C4-2B (cell line): ENCODE measurements at regions not wholly inside any gene's neighbourhood (a gene's known extent, or its start where the extent isn't known, plus 50 kb on each side); places are given as distances from the start of the nearest gene placed in this dataset.

Source experiments
- ZFX ChIP-seq: fragments of 450-650 bp; IDR thresholded peaks from 2 replicates; pipeline ENCODE4 v1.6.1; 2017
- TF ChIP-seq, protein P1 (sequence below): fragments of 450-650 bp; conservative IDR thresholded peaks from 2 replicates; pipeline ENCODE4 v1.5.1; 2017; ENCODE audit warnings: mild to moderate bottlenecking

DNA sequence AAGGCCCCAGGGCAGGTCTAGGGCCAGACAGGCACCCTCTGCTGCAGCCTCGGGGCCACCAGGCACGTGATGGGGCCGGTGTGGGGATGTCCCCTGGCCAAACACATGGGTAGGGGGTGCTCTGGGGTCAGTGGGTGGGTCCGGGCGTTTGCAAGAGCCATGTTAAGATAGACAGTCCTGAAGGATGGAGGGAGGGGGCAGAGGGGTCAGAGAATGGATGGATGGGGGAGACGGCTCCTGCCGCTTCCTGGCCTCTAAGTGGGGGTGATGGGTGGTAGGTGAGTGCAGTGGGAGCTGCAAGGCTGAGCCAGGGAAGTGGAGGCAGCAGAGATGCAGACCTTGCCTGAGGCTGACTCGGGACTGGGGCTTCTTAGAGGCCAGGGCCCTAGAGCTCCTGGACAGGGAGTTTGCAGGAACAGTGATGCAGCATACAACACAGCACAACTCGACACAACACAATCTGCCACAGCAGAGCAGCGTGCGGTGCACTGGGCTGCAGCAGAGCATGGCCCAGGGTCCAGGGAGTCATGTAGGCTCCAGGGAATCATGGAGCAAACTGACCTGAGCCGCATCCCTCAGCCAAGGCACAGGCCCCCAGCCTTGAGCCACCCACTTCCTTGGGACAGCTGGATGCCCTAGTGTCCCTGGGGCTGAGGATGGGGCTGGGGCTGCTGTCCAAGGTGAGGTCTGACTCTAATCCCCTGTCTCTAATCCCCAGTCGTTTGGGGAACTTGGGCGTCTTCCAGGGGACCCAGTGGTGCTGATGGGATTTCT lies 97.5 kb downstream of the SCGB2B2 start:
- TF ChIP-seq, protein P1, sequence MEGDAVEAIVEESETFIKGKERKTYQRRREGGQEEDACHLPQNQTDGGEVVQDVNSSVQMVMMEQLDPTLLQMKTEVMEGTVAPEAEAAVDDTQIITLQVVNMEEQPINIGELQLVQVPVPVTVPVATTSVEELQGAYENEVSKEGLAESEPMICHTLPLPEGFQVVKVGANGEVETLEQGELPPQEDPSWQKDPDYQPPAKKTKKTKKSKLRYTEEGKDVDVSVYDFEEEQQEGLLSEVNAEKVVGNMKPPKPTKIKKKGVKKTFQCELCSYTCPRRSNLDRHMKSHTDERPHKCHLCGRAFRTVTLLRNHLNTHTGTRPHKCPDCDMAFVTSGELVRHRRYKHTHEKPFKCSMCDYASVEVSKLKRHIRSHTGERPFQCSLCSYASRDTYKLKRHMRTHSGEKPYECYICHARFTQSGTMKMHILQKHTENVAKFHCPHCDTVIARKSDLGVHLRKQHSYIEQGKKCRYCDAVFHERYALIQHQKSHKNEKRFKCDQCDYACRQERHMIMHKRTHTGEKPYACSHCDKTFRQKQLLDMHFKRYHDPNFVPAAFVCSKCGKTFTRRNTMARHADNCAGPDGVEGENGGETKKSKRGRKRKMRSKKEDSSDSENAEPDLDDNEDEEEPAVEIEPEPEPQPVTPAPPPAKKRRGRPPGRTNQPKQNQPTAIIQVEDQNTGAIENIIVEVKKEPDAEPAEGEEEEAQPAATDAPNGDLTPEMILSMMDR: no peak
- no peak for TF ChIP-seq ZFX
